ENCODE measurements at regions not wholly inside any gene's neighbourhood (a gene's known extent, or its start where the extent isn't known, plus 50 kb on each side); places are given as distances from the start of the nearest gene placed in this dataset.

GRCh38 chrX:45718676-45719075 is 518.0 kb upstream of the DIPK2B start:
- TF ChIP-seq KAT8 (CRISPR knock-in tag; IDR thresholded peaks at IDR 0.05) (no peak), FOXK1 (CRISPR knock-in tag; IDR thresholded peaks at IDR 0.05; ENCODE audit: borderline replicate concordance, low read depth) (no peak), MXI1 (IDR thresholded peaks at IDR 0.05; ENCODE audit: borderline replicate concordance, low read depth, low read length) (no peak)
